ENCODE measurements at regions not wholly inside any gene's neighbourhood (a gene's known extent, or its start where the extent isn't known, plus 50 kb on each side); places are given as distances from the start of the nearest gene placed in this dataset.

- TF ChIP-seq CHD7 (IDR thresholded peaks at IDR 0.05; ENCODE audit: insufficient replicate concordance, low read length) (no peak), USF2 (IDR thresholded peaks at IDR 0.05; ENCODE audit: low read length) (no peak), HDAC6 (IDR thresholded peaks at IDR 0.05; ENCODE audit: low read depth, low read length) (no peak), NANOG (IDR thresholded peaks at IDR 0.05; ENCODE audit: insufficient read depth, low read depth, low read length, poor library complexity, severe bottlenecking) (no peak)
Observed at GRCh38 chr17:71117466-71117865, 948.1 kb downstream of the KCNJ2 start (continued).
